ENCODE measurements at regions not wholly inside any gene's neighbourhood (a gene's known extent, or its start where the extent isn't known, plus 50 kb on each side); places are given as distances from the start of the nearest gene placed in this dataset.

DNA sequence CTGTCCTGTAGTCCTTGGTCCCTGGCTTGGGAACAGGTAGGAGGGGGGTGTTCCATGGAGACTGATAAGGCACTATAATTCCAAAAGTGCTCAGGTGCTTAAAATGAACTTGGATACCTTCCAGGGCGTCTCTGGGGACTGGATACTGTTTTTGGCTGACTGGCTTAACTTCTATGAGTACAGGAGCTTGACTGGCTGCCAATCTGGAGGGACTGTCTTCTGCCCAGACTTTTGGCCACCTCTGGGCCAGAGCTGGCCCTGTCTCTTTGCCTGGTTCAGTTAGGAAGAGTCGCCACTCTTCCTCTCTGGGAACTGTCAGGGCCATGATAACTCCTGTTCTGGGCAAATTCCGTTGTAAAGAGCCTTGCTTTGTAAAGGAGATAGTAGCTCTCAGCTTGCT, 407.0 kb downstream of the TGFB2 start:
- TF ChIP-seq, protein P1, sequence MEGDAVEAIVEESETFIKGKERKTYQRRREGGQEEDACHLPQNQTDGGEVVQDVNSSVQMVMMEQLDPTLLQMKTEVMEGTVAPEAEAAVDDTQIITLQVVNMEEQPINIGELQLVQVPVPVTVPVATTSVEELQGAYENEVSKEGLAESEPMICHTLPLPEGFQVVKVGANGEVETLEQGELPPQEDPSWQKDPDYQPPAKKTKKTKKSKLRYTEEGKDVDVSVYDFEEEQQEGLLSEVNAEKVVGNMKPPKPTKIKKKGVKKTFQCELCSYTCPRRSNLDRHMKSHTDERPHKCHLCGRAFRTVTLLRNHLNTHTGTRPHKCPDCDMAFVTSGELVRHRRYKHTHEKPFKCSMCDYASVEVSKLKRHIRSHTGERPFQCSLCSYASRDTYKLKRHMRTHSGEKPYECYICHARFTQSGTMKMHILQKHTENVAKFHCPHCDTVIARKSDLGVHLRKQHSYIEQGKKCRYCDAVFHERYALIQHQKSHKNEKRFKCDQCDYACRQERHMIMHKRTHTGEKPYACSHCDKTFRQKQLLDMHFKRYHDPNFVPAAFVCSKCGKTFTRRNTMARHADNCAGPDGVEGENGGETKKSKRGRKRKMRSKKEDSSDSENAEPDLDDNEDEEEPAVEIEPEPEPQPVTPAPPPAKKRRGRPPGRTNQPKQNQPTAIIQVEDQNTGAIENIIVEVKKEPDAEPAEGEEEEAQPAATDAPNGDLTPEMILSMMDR (IDR thresholded peaks at IDR 0.05), result no peak
- DNase-seq (ENCODE audit: low spot score), result no peak
- H3K27me3 ChIP-seq, result no peaks in the 10 kb centered on the region
- peaks cover 0 to 9% of the 10 kb centered on the region in 2 donors for H3K9me3 ChIP-seq
- no peak overlapping the region for H3K27ac ChIP-seq
- H3K36me3 ChIP-seq, result no peaks in the 10 kb centered on the region
- H3K4me3 ChIP-seq, result no peak overlapping the region
- H3K4me1 ChIP-seq, result no peaks in the 10 kb centered on the region

DNA sequence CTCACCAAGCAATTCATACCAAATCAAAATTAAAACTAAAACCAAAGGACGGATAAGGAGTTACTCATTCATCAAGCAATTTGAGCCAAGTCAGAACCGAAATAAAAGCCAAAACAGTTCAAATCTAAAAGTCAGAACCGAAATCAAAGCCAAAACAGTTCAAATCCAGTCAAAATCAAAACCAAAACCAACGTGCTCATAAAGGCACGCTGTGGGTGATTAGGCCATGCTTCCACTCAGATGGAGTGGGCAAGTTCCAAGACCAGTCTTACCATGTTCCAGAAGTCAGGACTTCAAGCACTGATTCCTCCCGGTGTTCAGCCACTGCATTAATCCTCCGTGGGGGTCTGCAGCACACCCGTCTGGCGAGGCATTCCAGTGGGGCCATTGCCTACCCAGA, 409.3 kb downstream of the TGFB2 start:
- Histone ChIP-seq H3K27me3 (no peaks in the 10 kb centered on the region), H3K36me3 (no peaks in the 10 kb centered on the region), H3K4me1 (no peaks in the 10 kb centered on the region), H3K27ac (no peak overlapping the region), H3K4me3 (no peak overlapping the region), H3K9me3 (no peaks in the 10 kb centered on the region)
- TF ChIP-seq, protein P1 (IDR thresholded peaks at IDR 0.05), result no peak
- DNase-seq (ENCODE audit: low spot score), result no peak

- Histone ChIP-seq H3K4me1 (no peaks in the 10 kb centered on the region), H3K9me3 (no peaks in the 10 kb centered on the region), H3K4me3 (no peak overlapping the region), H3K27ac (no peak overlapping the region), H3K27me3 (no peaks in the 10 kb centered on the region), H3K36me3 (no peaks in the 10 kb centered on the region)
- TF ChIP-seq, protein P1 (IDR thresholded peaks at IDR 0.05), result no peak
- DNase-seq (ENCODE audit: low spot score), result no peak
Observed at GRCh38 chr1:218755128-218755527, 410.0 kb downstream of the TGFB2 start.

- Histone ChIP-seq H3K36me3 (no peaks in the 10 kb centered on the region), H3K27ac (no peak overlapping the region), H3K4me1 (no peaks in the 10 kb centered on the region), H3K27me3 (no peaks in the 10 kb centered on the region), H3K9me3 (no peaks in the 10 kb centered on the region), H3K4me3 (no peak overlapping the region)
- DNase-seq (ENCODE audit: low spot score), result no peak
- TF ChIP-seq, protein P1 (IDR thresholded peaks at IDR 0.05), result no peak
Observed at GRCh38 chr1:218759795-218760194, 413.9 kb upstream of the LYPLAL1 start.

- TF ChIP-seq, protein P1 (IDR thresholded peaks at IDR 0.05), result no peak
- DNase-seq (ENCODE audit: low spot score), result no peak
- Histone ChIP-seq H3K4me3 (no peak overlapping the region), H3K4me1 (no peaks in the 10 kb centered on the region), H3K9me3 (no peaks in the 10 kb centered on the region), H3K36me3 (no peaks in the 10 kb centered on the region), H3K27ac (no peak overlapping the region), H3K27me3 (no peaks in the 10 kb centered on the region)
Observed at GRCh38 chr1:218760601-218761570, 412.8 kb upstream of the LYPLAL1 start.
